ENCODE measurements at regions not wholly inside any gene's neighbourhood (a gene's known extent, or its start where the extent isn't known, plus 50 kb on each side); places are given as distances from the start of the nearest gene placed in this dataset.

DNA sequence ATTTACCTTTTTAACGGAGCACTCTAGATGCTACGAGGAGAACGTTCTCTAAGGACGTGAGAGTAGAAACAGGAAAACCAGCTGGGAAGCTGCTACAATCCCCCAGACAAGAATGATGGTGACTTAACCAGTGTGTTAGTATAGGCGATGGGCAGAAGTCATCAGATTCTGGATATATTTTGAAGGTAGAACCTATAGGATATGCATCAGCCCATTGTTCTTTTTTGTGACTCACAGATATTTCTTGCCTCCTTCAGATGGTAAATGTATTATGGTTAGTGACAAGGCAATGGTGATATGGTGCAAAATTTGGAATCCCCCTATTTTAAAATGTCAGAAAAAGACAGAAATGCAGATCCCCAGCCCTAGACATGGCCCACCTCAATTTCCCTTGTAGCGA is 258.2 kb downstream of the PHLDA1 start:
- H3K27ac ChIP-seq (replicated peaks) = no peak overlapping the region
- no peak overlapping the region for H3K4me3 ChIP-seq (replicated peaks; ENCODE audit: insufficient read depth, low read length)
- TF ChIP-seq, protein P1, sequence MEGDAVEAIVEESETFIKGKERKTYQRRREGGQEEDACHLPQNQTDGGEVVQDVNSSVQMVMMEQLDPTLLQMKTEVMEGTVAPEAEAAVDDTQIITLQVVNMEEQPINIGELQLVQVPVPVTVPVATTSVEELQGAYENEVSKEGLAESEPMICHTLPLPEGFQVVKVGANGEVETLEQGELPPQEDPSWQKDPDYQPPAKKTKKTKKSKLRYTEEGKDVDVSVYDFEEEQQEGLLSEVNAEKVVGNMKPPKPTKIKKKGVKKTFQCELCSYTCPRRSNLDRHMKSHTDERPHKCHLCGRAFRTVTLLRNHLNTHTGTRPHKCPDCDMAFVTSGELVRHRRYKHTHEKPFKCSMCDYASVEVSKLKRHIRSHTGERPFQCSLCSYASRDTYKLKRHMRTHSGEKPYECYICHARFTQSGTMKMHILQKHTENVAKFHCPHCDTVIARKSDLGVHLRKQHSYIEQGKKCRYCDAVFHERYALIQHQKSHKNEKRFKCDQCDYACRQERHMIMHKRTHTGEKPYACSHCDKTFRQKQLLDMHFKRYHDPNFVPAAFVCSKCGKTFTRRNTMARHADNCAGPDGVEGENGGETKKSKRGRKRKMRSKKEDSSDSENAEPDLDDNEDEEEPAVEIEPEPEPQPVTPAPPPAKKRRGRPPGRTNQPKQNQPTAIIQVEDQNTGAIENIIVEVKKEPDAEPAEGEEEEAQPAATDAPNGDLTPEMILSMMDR (IDR thresholded peaks at IDR 0.05; ENCODE audit: insufficient read depth, low read length) = no peak
- TF ChIP-seq, protein P2, sequence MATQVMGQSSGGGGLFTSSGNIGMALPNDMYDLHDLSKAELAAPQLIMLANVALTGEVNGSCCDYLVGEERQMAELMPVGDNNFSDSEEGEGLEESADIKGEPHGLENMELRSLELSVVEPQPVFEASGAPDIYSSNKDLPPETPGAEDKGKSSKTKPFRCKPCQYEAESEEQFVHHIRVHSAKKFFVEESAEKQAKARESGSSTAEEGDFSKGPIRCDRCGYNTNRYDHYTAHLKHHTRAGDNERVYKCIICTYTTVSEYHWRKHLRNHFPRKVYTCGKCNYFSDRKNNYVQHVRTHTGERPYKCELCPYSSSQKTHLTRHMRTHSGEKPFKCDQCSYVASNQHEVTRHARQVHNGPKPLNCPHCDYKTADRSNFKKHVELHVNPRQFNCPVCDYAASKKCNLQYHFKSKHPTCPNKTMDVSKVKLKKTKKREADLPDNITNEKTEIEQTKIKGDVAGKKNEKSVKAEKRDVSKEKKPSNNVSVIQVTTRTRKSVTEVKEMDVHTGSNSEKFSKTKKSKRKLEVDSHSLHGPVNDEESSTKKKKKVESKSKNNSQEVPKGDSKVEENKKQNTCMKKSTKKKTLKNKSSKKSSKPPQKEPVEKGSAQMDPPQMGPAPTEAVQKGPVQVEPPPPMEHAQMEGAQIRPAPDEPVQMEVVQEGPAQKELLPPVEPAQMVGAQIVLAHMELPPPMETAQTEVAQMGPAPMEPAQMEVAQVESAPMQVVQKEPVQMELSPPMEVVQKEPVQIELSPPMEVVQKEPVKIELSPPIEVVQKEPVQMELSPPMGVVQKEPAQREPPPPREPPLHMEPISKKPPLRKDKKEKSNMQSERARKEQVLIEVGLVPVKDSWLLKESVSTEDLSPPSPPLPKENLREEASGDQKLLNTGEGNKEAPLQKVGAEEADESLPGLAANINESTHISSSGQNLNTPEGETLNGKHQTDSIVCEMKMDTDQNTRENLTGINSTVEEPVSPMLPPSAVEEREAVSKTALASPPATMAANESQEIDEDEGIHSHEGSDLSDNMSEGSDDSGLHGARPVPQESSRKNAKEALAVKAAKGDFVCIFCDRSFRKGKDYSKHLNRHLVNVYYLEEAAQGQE (IDR thresholded peaks at IDR 0.05; ENCODE audit: insufficient replicate concordance, low read depth) = no peak
- TF ChIP-seq SPI1 (IDR thresholded peaks at IDR 0.05; ENCODE audit: borderline replicate concordance, low read depth) = no peak
- TF ChIP-seq GABPA (IDR thresholded peaks at IDR 0.05; ENCODE audit: low read depth) = no peak
- no peak for TF ChIP-seq POLR2AphosphoS5 (IDR thresholded peaks at IDR 0.05; ENCODE audit: low read depth)
- H3K27me3 ChIP-seq (ENCODE audit: insufficient read depth, poor library complexity, severe bottlenecking) = no peaks in the 10 kb centered on the region
- DNase-seq (ENCODE audit: low read depth in 1 of 2, low spot score in 1 of 2) = no peak

DNA sequence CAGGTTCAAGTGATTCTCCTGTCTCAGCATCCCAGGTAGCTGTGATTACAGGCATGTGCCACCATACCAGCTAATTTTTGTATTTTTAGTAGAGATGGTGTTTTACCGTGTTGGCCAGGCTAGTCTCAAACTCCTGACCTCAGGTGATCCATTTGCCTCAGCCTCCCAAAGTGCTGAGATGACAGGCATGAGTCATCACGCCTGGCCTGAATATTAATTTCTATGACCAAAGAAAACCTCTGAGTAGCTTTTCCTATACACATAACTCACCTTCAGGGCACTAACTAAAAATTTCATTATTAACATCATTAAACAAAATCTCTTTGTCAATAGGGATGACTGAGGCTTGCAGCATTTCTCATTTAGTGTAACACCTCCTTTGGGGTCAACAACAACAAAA is 259.6 kb upstream of the KRR1 start:
- TF ChIP-seq, protein P1 (IDR thresholded peaks at IDR 0.05; ENCODE audit: insufficient read depth, low read length) = no peak
- TF ChIP-seq SPI1 (IDR thresholded peaks at IDR 0.05; ENCODE audit: borderline replicate concordance, low read depth) (no peak), GABPA (IDR thresholded peaks at IDR 0.05; ENCODE audit: low read depth) (no peak), POLR2AphosphoS5 (IDR thresholded peaks at IDR 0.05; ENCODE audit: low read depth) (no peak)
- TF ChIP-seq, protein P2 (IDR thresholded peaks at IDR 0.05; ENCODE audit: insufficient replicate concordance, low read depth) = no peak
- H3K27ac ChIP-seq (replicated peaks) = no peak overlapping the region
- no peaks in the 10 kb centered on the region for H3K27me3 ChIP-seq (ENCODE audit: insufficient read depth, poor library complexity, severe bottlenecking)
- H3K4me3 ChIP-seq (replicated peaks; ENCODE audit: insufficient read depth, low read length) = no peak overlapping the region
- DNase-seq (ENCODE audit: low read depth in 1 of 2, low spot score in 1 of 2) = no peak

DNA sequence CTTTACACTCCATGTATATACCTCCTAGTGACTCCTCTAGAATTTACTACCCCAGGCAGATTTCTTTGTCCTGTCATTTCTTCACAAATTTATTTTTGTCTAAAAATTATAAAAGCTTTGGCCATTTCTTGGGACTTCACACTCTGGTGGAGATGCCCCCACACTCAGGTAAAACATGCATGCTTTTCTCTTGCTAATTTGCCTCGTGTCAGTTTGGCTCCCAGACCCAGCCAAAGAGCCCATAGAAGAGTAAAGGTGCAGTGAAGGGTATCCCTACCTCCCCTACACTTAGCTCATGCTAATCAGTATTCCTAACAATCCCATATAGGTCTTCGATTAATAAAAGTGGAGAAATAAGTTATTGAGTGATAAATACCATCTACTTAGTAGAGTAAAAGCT is 256.5 kb upstream of the KRR1 start:
- TF ChIP-seq POLR2AphosphoS5 (IDR thresholded peaks at IDR 0.05; ENCODE audit: low read depth) (no peak), SPI1 (IDR thresholded peaks at IDR 0.05; ENCODE audit: borderline replicate concordance, low read depth) (no peak), GABPA (IDR thresholded peaks at IDR 0.05; ENCODE audit: low read depth) (no peak)
- TF ChIP-seq, protein P2 (IDR thresholded peaks at IDR 0.05; ENCODE audit: insufficient replicate concordance, low read depth) = no peak
- TF ChIP-seq, protein P1 (IDR thresholded peaks at IDR 0.05; ENCODE audit: insufficient read depth, low read length) = no peak
- no peak overlapping the region for H3K27ac ChIP-seq (replicated peaks)
- H3K27me3 ChIP-seq (ENCODE audit: insufficient read depth, poor library complexity, severe bottlenecking) = no peaks in the 10 kb centered on the region

More for the DNA sequence above, 256.5 kb upstream of the KRR1 start:
- H3K4me3 ChIP-seq (replicated peaks; ENCODE audit: insufficient read depth, low read length) = no peak overlapping the region
- no peak for DNase-seq (ENCODE audit: low read depth in 1 of 2, low spot score in 1 of 2)
